PC-9 (cell line): ENCODE measurements at regions not wholly inside any gene's neighbourhood (a gene's known extent, or its start where the extent isn't known, plus 50 kb on each side); places are given as distances from the start of the nearest gene placed in this dataset.

Experiments used
- CTCF ChIP-seq: fragments of 200-600 bp; sonication (generic); conservative IDR thresholded peaks from 2 replicates; pipeline ENCODE4 v1.6.1; 2017; ENCODE audit warnings: mixed run types, antibody characterized with exemption, mild to moderate bottlenecking, moderate library complexity
- EZH2 ChIP-seq: fragments of 200-600 bp; sonication (generic); IDR thresholded peaks from 2 replicates; pipeline ENCODE4 v1.8.0; 2017; ENCODE audit warnings: antibody characterized with exemption, low read depth

- TF ChIP-seq CTCF (no peak), EZH2 (no peak)
Measured at GRCh38 chr22:42328784-42329145, 58.3 kb upstream of the TCF20 start.
